GM19328 (cell line): ENCODE measurements at regions not wholly inside any gene's neighbourhood (a gene's known extent, or its start where the extent isn't known, plus 50 kb on each side); places are given as distances from the start of the nearest gene placed in this dataset.
A peak's percentile ranks its signal among the peaks of the same experiment; 100 is the strongest.

Source experiments
- ATAC-seq: cut with Tn5 transposase; IDR thresholded peaks from one replicate; pipeline ENCODE4 v1.9.1; 2021; ENCODE audit warnings: mild to moderate bottlenecking, moderate library complexity; ENCODE audit not compliant: unreplicated experiment

DNA sequence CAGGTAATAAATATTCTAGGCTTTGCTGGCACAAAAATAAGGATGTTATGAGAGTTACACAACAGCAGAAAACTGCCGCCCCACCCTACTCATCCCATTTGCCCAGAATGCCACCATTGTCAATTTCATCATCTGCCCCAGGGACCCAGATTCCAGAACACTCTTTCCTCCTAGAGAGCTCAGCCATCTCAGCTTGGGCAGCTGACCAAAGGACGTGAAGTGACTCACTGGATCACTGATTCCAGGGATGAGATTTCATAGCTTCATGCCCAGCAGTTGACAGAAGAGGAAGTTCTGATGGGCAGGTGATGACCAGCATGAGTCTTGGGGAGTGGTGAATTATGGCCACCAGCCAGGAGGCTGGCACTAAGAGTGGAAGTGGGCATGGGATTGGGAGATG is 450.3 kb downstream of the RMST start:
- ATAC-seq, result no peak

DNA sequence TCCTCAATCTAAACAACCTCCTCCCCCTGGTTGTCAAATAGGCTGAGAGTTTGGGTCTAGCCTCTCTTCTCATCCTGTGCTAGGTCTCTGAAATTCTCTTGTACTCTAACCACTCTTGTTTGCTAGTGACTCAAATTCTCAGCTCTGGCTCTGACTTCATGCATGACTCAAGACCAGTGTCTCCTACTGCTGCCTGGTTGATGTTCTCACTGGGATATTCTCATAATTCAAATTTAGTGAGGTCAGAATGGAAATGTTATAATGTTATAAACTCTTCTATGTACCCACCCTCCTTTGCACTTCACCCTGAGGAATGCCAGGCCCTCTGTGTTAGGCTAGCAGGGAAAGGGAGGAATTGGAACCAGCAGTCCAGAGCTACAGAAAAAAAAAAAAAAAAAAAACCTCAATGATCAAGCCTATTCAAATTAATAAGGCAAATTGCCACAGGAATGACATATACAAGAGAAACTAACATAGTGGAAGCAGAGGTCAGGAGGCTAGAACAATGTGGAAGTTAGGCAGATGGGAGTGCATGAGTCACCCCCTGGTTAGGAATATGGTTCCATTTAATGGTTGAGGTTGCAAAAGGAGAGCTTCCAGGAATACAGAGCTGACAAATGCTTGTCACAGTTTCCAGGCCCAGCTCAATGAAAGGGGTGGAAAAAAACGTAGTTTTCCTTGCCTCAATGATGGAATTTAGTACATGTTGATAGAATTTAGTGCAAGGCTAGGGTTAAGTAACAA is 459.5 kb downstream of the RMST start:
- no peak for ATAC-seq

DNA sequence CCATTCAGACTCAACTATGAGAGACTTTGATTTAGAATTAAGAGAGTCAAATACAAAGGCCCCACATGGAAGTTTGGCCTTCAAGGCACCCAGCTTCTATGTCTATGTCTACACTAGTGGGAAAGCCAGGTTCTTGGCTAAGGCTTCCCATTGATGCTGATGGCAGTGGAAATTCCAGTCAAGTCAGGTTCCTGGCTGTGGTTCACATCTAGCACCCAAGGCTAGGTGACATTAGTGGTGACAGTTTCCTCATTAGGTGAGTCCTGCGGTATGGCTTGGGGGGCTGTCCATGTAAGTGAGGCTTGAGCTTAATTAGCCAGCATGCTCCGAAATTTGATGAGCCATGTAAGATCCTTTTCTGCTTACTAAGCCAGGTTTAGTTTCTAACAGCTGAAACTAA is 460.9 kb downstream of the RMST start:
- ATAC-seq, result no peak

GRCh38 chr12:97924122-97924521 is 461.5 kb downstream of the RMST start:
- ATAC-seq, result no peak

- no peak for ATAC-seq
Observed at GRCh38 chr12:97927977-97928376, 465.4 kb downstream of the RMST start.

GRCh38 chr12:97936165-97936564 is 473.6 kb downstream of the RMST start:
- no peak for ATAC-seq

DNA sequence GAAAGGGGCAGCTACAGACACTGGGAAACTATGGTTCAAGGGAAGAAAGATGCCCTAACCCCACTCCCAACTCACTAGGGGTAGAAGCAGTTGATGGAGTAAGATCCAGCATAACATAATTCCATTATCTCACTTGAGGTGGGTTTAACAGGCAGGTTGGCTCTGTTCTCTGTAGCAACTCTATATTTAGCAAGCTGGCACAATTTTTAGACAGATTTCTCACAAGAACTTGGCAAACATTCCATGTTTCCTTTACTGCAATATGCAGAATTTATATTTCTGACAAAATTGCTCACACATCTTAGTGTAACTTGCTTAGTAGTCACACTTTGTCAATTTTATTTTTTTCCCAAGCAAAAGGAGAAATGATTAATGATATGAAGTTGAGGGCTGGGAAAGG is 475.4 kb downstream of the RMST start:
- no peak for ATAC-seq

- no peak for ATAC-seq
Observed at GRCh38 chr12:97939156-97939555, 476.6 kb downstream of the RMST start.

GRCh38 chr12:97940105-97940504 is 477.5 kb downstream of the RMST start:
- no peak for ATAC-seq

GRCh38 chr12:97940629-97941028 is 478.0 kb downstream of the RMST start:
- no peak for ATAC-seq

- ATAC-seq, result no peak
Observed at GRCh38 chr12:97941686-97942354, 479.2 kb downstream of the RMST start.

- ATAC-seq, result no peak
Observed at GRCh38 chr12:97943359-97943758, 480.8 kb downstream of the RMST start.

DNA sequence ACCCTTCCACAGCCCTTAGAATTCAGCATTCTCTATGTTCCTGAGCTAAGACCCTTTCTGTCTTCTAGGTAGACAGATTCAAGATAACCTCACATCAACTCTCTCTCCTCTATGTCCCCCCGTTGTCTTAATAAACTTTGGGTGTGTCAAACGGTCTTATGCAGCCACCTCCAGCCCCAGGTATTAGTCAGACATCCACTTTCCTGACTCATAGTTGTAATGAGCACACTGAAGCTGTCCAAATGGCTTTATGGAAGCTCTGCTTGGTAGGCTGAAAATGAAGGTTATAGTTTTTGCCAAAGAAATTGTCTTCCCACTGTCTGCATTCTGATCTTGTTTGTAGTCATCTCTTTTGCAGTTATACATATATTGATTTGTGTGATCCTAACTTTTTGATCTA is 482.0 kb downstream of the RMST start:
- no peak for ATAC-seq

DNA sequence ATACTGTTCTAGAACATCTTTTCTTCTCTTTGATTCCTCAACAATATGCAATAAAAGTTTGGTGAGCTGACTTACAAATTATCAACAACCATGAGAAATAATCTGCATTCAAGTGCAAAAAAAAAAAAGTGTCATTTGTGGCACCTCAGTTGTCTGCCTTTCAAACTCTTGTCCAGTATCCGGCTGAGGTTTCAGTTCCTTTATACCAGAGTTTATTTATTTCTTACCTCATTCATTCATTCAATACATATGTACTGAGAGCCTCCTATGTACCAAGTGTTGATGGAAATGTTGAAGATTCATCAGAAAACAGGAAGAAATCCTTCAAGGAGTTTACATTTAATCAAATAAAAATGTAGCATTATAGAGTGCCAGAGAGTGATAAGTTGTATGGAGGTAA is 484.1 kb downstream of the RMST start:
- ATAC-seq, result no peak

DNA sequence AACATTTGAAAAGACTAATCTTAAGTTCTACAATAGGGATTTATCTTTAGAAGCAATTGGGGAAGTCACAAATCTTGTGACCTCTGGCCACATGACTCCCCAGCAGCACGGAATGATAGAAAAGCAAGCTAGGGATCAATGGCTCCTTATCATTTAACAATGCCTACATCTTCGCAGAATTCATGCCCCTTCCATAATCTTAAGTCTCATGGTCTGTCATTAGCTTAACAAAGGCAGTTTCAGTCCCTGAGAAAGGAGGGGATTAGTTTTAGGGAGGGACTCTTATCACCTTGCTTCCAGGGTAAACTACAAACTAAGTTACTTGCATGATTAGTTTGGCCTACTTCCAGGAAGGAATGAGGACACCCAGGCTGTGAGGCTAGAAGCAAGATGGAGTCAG is 486.0 kb downstream of the RMST start:
- no peak for ATAC-seq

DNA sequence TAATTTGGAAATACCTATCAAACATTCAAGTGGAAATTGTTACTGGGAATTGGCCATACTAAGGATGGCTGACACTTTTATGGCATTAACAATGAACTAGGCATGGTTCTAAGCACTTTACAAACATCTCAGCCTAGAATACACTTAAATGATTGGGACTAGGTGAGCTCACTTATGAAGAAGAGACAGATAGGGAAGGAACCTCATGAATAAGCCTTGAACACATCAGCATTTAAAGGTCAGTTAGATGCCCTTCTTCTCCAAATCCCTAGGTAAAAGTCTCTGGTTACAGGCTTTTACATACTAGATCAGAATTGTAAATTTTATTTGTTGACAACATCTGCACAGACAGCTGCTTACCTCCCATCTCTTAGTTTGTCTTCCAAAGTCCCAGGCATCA is 488.6 kb downstream of the RMST start:
- no peak for ATAC-seq

- ATAC-seq, result no peak
Observed at GRCh38 chr12:97951717-97952116, 489.1 kb downstream of the RMST start.

GRCh38 chr12:97957109-97957508 is 494.5 kb downstream of the RMST start:
- no peak for ATAC-seq

DNA sequence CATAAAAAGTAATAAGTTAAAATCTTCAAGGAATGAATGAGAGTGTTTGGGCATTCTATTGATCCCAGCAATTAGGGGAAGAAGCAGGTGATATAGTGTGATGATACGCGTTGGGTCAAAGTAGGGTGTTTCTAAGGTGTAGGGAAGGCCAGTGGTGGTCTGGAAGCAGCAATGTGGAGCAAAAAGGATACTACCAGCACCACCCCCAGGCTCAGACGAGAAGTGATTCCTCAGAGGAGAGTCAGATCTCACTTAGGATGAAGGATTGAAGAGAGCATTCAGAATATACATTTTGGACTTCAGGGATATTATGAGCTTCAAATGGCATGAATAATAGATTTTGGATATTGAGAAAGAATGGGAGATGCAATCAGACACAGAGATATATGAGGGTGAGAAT is 497.6 kb downstream of the RMST start:
- ATAC-seq, result no peak

- peak; percentile 81 for ATAC-seq
Observed at GRCh38 chr12:97960741-97961608, 498.4 kb downstream of the RMST start.

DNA sequence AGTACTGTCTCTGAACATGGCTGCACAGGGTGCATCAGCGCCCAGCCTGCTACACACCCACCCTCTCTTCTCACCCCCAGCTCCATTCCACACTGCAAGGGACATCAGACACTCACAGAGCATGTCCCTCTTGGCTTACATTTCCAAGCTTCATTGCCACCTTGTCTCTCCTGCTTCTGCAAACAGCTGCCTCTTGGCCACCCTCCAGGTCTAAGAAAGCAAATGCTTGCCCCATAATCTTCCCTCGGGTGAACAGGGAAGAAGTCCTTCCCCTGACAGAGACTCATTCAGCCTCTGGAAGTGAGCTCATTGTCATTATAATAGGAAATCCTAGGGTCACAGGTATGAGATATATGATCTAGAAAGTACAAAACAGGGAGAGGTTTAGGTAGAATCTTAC is 505.2 kb downstream of the RMST start:
- ATAC-seq, result no peak
